H1 (cell line): ENCODE measurements at regions not wholly inside any gene's neighbourhood (a gene's known extent, or its start where the extent isn't known, plus 50 kb on each side); places are given as distances from the start of the nearest gene placed in this dataset.

Source experiments
- ATF2 ChIP-seq: IDR thresholded peaks from 2 replicates; pipeline ENCODE4 v1.6.1; 2012; ENCODE audit warnings: low read length, inconsistent platforms
- BCL11A ChIP-seq, 2 experiments: IDR thresholded peaks; one replicate each; pipeline ENCODE4 v1.6.1; 2011; ENCODE audit warnings: low read depth in 2 of 2, low read length in 2 of 2, mild to moderate bottlenecking in 2 of 2
- CHD7 ChIP-seq: fragments of 300-600 bp; sonication (generic); IDR thresholded peaks from 2 replicates; pipeline ENCODE4 v1.7.1; 2012; ENCODE audit warnings: low read length, moderate library complexity, mild to moderate bottlenecking, inconsistent platforms; ENCODE audit not compliant: insufficient replicate concordance
- CREB1 ChIP-seq: IDR thresholded peaks from 2 replicates; pipeline ENCODE4 v1.6.1; 2012; ENCODE audit warnings: inconsistent platforms
- EP300 ChIP-seq, 2 experiments: IDR thresholded peaks; 1 replicate in 1 of 2; 2 replicates in 1 of 2; pipeline ENCODE4 v1.6.1; 2011 to 2012; ENCODE audit warnings: low read depth in 2 of 2, low read length in 2 of 2, mild to moderate bottlenecking in 2 of 2, borderline replicate concordance in 1 of 2, inconsistent platforms in 1 of 2, moderate library complexity in 1 of 2
- SUZ12 ChIP-seq: fragments of 200-600 bp; sonication (generic); IDR thresholded peaks from 2 replicates; pipeline ENCODE4 v1.6.1; 2012; ENCODE audit warnings: mild to moderate bottlenecking, inconsistent platforms, low read length, moderate library complexity, mixed read lengths
- YY1 ChIP-seq: IDR thresholded peaks from 2 replicates; pipeline ENCODE4 v1.6.1; 2011; ENCODE audit warnings: low read depth, mild to moderate bottlenecking, low read length

- no peak for TF ChIP-seq CHD7
- TF ChIP-seq BCL11A (IDR thresholded peaks at IDR 0.05; ENCODE audit: low read depth in 2 of 2, low read length in 2 of 2): no peak
- TF ChIP-seq SUZ12: no peak
- no peak for TF ChIP-seq ATF2
- no peak for TF ChIP-seq CREB1
- TF ChIP-seq EP300 (IDR thresholded peaks at IDR 0.05; ENCODE audit: borderline replicate concordance in 1 of 2, low read depth in 2 of 2, low read length in 2 of 2): no peak
- no peak for TF ChIP-seq YY1
Measured at GRCh38 chr13:26459276-26460131, 98.0 kb upstream of the WASF3 start (continued).
